ENCODE measurements at regions not wholly inside any gene's neighbourhood (a gene's known extent, or its start where the extent isn't known, plus 50 kb on each side); places are given as distances from the start of the nearest gene placed in this dataset.

GRCh38 chr7:123372368-123372767 lies 162.0 kb downstream of the IQUB start:
- no peaks in the 10 kb centered on the region for H3K9me2 ChIP-seq
- CTCF ChIA-PET: no interaction called here
- H3K4me2 ChIP-seq: no peak overlapping the region
- no peaks in the 10 kb centered on the region for H3K36me3 ChIP-seq (replicated peaks in 1 of 2; ENCODE audit: control insufficient read depth in 1 of 2, insufficient read depth in 2 of 2, low read length in 1 of 2)
- no peak overlapping the region for H3K27ac ChIP-seq (ENCODE audit: low read depth in 2 of 2, low read length in 1 of 2)
- H2AFZ ChIP-seq (ENCODE audit: low read depth): no peak overlapping the region
- no peak overlapping the region for H3K9ac ChIP-seq
- no peak overlapping the region for H3K4me3 ChIP-seq (ENCODE audit: low read depth in 2 of 2, low read length in 1 of 2)
- H3K4me1 ChIP-seq (ENCODE audit: control insufficient read depth in 1 of 2, insufficient read depth in 2 of 2, low read depth in 1 of 2, low read length in 1 of 2): no peaks in the 10 kb centered on the region
- no peak for TF ChIP-seq ZBTB33 (IDR thresholded peaks at IDR 0.05; ENCODE audit: borderline replicate concordance, low read depth)
- no peak for TF ChIP-seq CTCF (IDR thresholded peaks at IDR 0.05)
- TF ChIP-seq RXRA (IDR thresholded peaks at IDR 0.05; ENCODE audit: borderline replicate concordance, low read depth): no peak
- no peak for TF ChIP-seq TCF12 (IDR thresholded peaks at IDR 0.05)
- no peak for TF ChIP-seq TAF1 (IDR thresholded peaks at IDR 0.05; ENCODE audit: borderline replicate concordance, low read depth, low read length)
- TF ChIP-seq POLR2AphosphoS5 (IDR thresholded peaks at IDR 0.05; ENCODE audit: low read depth, low read length): no peak
- no peak for TF ChIP-seq CHD2 (IDR thresholded peaks at IDR 0.05; ENCODE audit: low read length, partially characterized antibody)
- TF ChIP-seq RFX5 (IDR thresholded peaks at IDR 0.05; ENCODE audit: low read length): no peak
- TF ChIP-seq SIN3A (IDR thresholded peaks at IDR 0.05; ENCODE audit: borderline replicate concordance, low read depth, low read length): no peak
- no peak for TF ChIP-seq PBX3 (IDR thresholded peaks at IDR 0.05)
- TF ChIP-seq FOXM1 (IDR thresholded peaks at IDR 0.05; ENCODE audit: low read depth): no peak
- TF ChIP-seq NRF1 (IDR thresholded peaks at IDR 0.05; ENCODE audit: low read depth, low read length): no peak
- TF ChIP-seq REST (IDR thresholded peaks at IDR 0.05; ENCODE audit: low read depth, low read length): no peak
- no peak for TF ChIP-seq RCOR1 (IDR thresholded peaks at IDR 0.05; ENCODE audit: low read length)
- TF ChIP-seq USF2 (IDR thresholded peaks at IDR 0.05; ENCODE audit: borderline replicate concordance, low read depth, low read length): no peak
- TF ChIP-seq ELF1 (IDR thresholded peaks at IDR 0.05): no peak
- TF ChIP-seq RAD21 (IDR thresholded peaks at IDR 0.05; ENCODE audit: low read length): no peak
- no peak for TF ChIP-seq JUND (IDR thresholded peaks at IDR 0.05)
- TF ChIP-seq FOXJ3 (CRISPR knock-in tag; IDR thresholded peaks at IDR 0.05): no peak
- TF ChIP-seq MXI1 (IDR thresholded peaks at IDR 0.05; ENCODE audit: low read depth, low read length): no peak
- H3K79me2 ChIP-seq (ENCODE audit: insufficient read depth): no peaks in the 10 kb centered on the region
- H4K20me1 ChIP-seq (ENCODE audit: insufficient read depth): no peaks in the 10 kb centered on the region
- DNase-seq: no peak
- 8% methylated on average over 1 of the region's 1 CpG for WGBS (ENCODE audit: low lambda C conversion rate)
- POLR2A ChIA-PET: no interaction called here
- no peaks in the 10 kb centered on the region for H3F3A ChIP-seq (replicated peaks; ENCODE audit: insufficient read depth)
- no peaks in the 10 kb centered on the region for H3K27me3 ChIP-seq (ENCODE audit: insufficient read depth)
- no peaks in the 10 kb centered on the region for H3K9me3 ChIP-seq

All from SK-N-SH (cell line).